ENCODE measurements at regions not wholly inside any gene's neighbourhood (a gene's known extent, or its start where the extent isn't known, plus 50 kb on each side); places are given as distances from the start of the nearest gene placed in this dataset.

DNA sequence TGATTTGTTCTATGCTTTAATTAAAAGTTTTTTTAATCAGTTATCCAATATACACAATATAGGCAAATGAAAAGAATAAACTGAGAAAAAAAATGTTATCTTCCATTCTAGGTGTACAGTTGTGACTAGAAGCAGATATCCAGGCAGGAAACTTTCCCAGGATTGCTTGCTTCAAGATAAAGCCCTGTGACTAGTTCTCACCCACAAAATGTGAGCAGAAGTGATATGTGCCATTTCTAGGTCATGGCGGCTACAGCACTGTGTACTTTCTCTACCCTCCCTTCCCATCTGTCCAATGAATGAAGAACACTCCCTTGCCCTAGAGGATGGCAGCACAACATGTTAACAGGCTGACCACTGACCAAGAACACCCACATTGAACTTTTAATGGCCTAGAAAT lies 110.5 kb upstream of the STT3B start:
- H2AK9ac ChIP-seq (replicated peaks; ENCODE audit: low read depth, low read length, poor library complexity), result no peak overlapping the region
- no peak overlapping the region for H3K18ac ChIP-seq (ENCODE audit: low read depth, low read length)
- no peak overlapping the region for H3K23ac ChIP-seq (ENCODE audit: low read depth, low read length)
- intact Hi-C loops (cut with micrococcal nuclease), result no loop called here
- no peak for TF ChIP-seq FOS (IDR thresholded peaks at IDR 0.05; ENCODE audit: low read depth, low read length)
- no peak for TF ChIP-seq NFE2L2 (IDR thresholded peaks at IDR 0.05; ENCODE audit: low read depth, low read length)
- no peak for TF ChIP-seq MAZ (IDR thresholded peaks at IDR 0.05; ENCODE audit: borderline replicate concordance, low read depth, low read length)
- no peak for TF ChIP-seq POLR2A (IDR thresholded peaks at IDR 0.05; ENCODE audit: low read depth, low read length)
- no peak for TF ChIP-seq RAD21 (IDR thresholded peaks at IDR 0.05; ENCODE audit: low read length)
- no peak for TF ChIP-seq MAFK (IDR thresholded peaks at IDR 0.05; ENCODE audit: low read depth, low read length)
- TF ChIP-seq, protein P1, sequence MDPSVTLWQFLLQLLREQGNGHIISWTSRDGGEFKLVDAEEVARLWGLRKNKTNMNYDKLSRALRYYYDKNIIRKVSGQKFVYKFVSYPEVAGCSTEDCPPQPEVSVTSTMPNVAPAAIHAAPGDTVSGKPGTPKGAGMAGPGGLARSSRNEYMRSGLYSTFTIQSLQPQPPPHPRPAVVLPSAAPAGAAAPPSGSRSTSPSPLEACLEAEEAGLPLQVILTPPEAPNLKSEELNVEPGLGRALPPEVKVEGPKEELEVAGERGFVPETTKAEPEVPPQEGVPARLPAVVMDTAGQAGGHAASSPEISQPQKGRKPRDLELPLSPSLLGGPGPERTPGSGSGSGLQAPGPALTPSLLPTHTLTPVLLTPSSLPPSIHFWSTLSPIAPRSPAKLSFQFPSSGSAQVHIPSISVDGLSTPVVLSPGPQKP (IDR thresholded peaks at IDR 0.05; ENCODE audit: borderline replicate concordance, low read depth, low read length), result no peak
- no peak for TF ChIP-seq MXI1 (IDR thresholded peaks at IDR 0.05; ENCODE audit: borderline replicate concordance, low read depth, low read length)
- no peak for TF ChIP-seq SMC3 (IDR thresholded peaks at IDR 0.05; ENCODE audit: low read depth, low read length)
- no peak for TF ChIP-seq CEBPB (IDR thresholded peaks at IDR 0.05; ENCODE audit: low read depth, low read length)
- H3K27ac ChIP-seq (ENCODE audit: insufficient read depth, low read length), result no peak overlapping the region
- no peak for DNase-seq
- POLR2A ChIA-PET (ENCODE audit: unreplicated experiment), result no interaction called here
- H2BK15ac ChIP-seq (ENCODE audit: low read depth, low read length), result no peak overlapping the region
- H2BK5ac ChIP-seq (ENCODE audit: low read depth, low read length, poor library complexity, severe bottlenecking), result no peak overlapping the region
- H3K56ac ChIP-seq (ENCODE audit: extremely low read depth, insufficient read depth, low read length), result no peak overlapping the region
- WGBS, 2 experiments (ENCODE audit: extremely low coverage in 2 of 2, insufficient read length in 1 of 2), result no CpG with 5 or more reads among the region's 1 CpG
- H2AK5ac ChIP-seq (ENCODE audit: low read depth, low read length), result no peak overlapping the region
- BruUV-seq (replicated peaks), result no TSS peak
- no peak overlapping the region for H3K4ac ChIP-seq (ENCODE audit: low read depth, low read length)
- no peaks in the 10 kb centered on the region; the same call in 1 of the 2 replicates for H3K27me3 ChIP-seq (ENCODE audit: control insufficient read depth, insufficient read depth, low read length)
- H3K14ac ChIP-seq (replicated peaks; ENCODE audit: low read depth, low read length), result no peak overlapping the region
- H2BK120ac ChIP-seq (ENCODE audit: low read depth, low read length), result no peak overlapping the region
- no peak overlapping the region for H4K5ac ChIP-seq (ENCODE audit: low read depth, low read length)
- H2BK20ac ChIP-seq (ENCODE audit: low read depth, low read length), result no peak overlapping the region
- no peaks in the 10 kb centered on the region for H3K9me1 ChIP-seq (ENCODE audit: insufficient read depth, low read length)
- no peak overlapping the region for H3K4me3 ChIP-seq (ENCODE audit: insufficient read depth, low read depth, low read length)
- in situ Hi-C loops (cut with MboI; ENCODE audit: low sequenced_read_pairs), result no loop called here
- CTCF ChIA-PET, result no interaction called here
- H3K36me3 ChIP-seq (ENCODE audit: control insufficient read depth, insufficient read depth, low read length), result no peaks in the 10 kb centered on the region
- H4K20me1 ChIP-seq (ENCODE audit: insufficient read depth, low read length), result no peaks in the 10 kb centered on the region
- no peak for ATAC-seq (ENCODE audit: low read depth)
- H3K4me2 ChIP-seq (ENCODE audit: low read depth, low read length), result no peak overlapping the region
- H3K4me1 ChIP-seq (ENCODE audit: control insufficient read depth, insufficient read depth, low read length), result no peaks in the 10 kb centered on the region
- no peaks in the 10 kb centered on the region for H3K9me3 ChIP-seq (ENCODE audit: control insufficient read depth, insufficient read depth, low read length)
- no peak overlapping the region for H4K8ac ChIP-seq (ENCODE audit: low read depth in 2 of 2, low read length in 2 of 2)
- dilution Hi-C loops (cut with HindIII; ENCODE audit: low sequenced_read_pairs, unreplicated experiment), result no loop called here
- H3K9ac ChIP-seq (ENCODE audit: low read depth, low read length), result no peak overlapping the region
- no peak overlapping the region for H2AFZ ChIP-seq (replicated peaks; ENCODE audit: low read length, poor library complexity)
- H3K79me1 ChIP-seq (ENCODE audit: low read depth in 1 of 2, low read length in 2 of 2), result no peaks in the 10 kb centered on the region
- H4K91ac ChIP-seq (ENCODE audit: insufficient read depth, low read depth, low read length), result no peak overlapping the region

All from IMR-90 (cell line).